PC-3 (cell line): ENCODE measurements at regions not wholly inside any gene's neighbourhood (a gene's known extent, or its start where the extent isn't known, plus 50 kb on each side); places are given as distances from the start of the nearest gene placed in this dataset.

Experiments used
- ATAC-seq: fragments of 200-7000 bp; cut with Tn5 transposase; 2 replicates; pipeline ENCODE4 v1.9.1; 2020; ENCODE audit warnings: mild to moderate bottlenecking, moderate library complexity
- BruUV-seq: library from RNA; stranded (reverse); fragments of 400-500 nt; replicated peaks from 2 replicates; lab custom pipeline; 2021; lab: Mats Ljungman, UMichigan
- CTCF ChIA-PET: fragments of 300-600 bp; sonication (Branson Sonifier 250); formaldehyde crosslinking; loops from one replicate; lab custom pipeline; 2022; ENCODE audit warnings: antibody characterized with exemption; lab: Charles Lee
- POLR2A ChIA-PET: fragments of 300-600 bp; sonication (Branson Sonifier 250); formaldehyde crosslinking; loops from one replicate; lab custom pipeline; 2022; ENCODE audit warnings: antibody characterized with exemption; ENCODE audit not compliant: unreplicated experiment; lab: Charles Lee
- DNase-seq: peaks from one replicate; pipeline ENCODE4 v3.0.0-alpha.2; 2015
- H2AFZ ChIP-seq: fragments of 300-600 bp; sonication (generic); 2 replicates; pipeline ENCODE4 v1.6.0; 2016; ENCODE audit warnings: antibody characterized with exemption, low read length
- H3F3A ChIP-seq: fragments of 300-600 bp; sonication (generic); one replicate; pipeline ENCODE4 v1.6.0; 2017; ENCODE audit warnings: antibody characterized with exemption, low read length, control low read depth, mild to moderate bottlenecking; ENCODE audit not compliant: unreplicated experiment
- H3K27ac ChIP-seq: fragments of 300-600 bp; sonication (generic); 2 replicates; pipeline ENCODE4 v1.5.1; 2016; ENCODE audit warnings: mild to moderate bottlenecking, low read length
- H3K27me3 ChIP-seq: fragments of 300-600 bp; sonication (generic); 2 replicates; pipeline ENCODE4 v1.6.1; 2016; ENCODE audit warnings: low read length, mixed read lengths
- H3K36me3 ChIP-seq: fragments of 300-600 bp; sonication (generic); 2 replicates; pipeline ENCODE4 v1.6.1; 2016; ENCODE audit warnings: low read depth, mixed run types, low read length, mixed read lengths
- H3K4me1 ChIP-seq: fragments of 300-600 bp; sonication (generic); 2 replicates; pipeline ENCODE4 v1.5.1; 2016; ENCODE audit warnings: low read length; ENCODE audit not compliant: insufficient read depth
- H3K4me2 ChIP-seq: fragments of 300-600 bp; sonication (generic); 2 replicates; pipeline ENCODE4 v1.6.0; 2016; ENCODE audit warnings: low read length
- H3K4me3 ChIP-seq: fragments of 300-600 bp; sonication (generic); 2 replicates; pipeline ENCODE4 v1.5.1; 2016; ENCODE audit warnings: mild to moderate bottlenecking, low read length, mixed read lengths
- H3K79me2 ChIP-seq: fragments of 300-600 bp; sonication (generic); 2 replicates; pipeline ENCODE4 v1.6.1; 2017; ENCODE audit warnings: low read length, mixed read lengths
- H3K9ac ChIP-seq: fragments of 300-600 bp; sonication (generic); 2 replicates; pipeline ENCODE4 v1.6.0; 2016; ENCODE audit warnings: mild to moderate bottlenecking, low read length
- H3K9me2 ChIP-seq: fragments of 300-600 bp; sonication (generic); replicated peaks from 2 replicates; pipeline ENCODE4 v1.6.1; 2016; ENCODE audit warnings: mixed run types, low read length, mixed read lengths
- H3K9me3 ChIP-seq: fragments of 300-600 bp; sonication (generic); 2 replicates; pipeline ENCODE4 v1.6.1; 2016; ENCODE audit warnings: low read length, mixed read lengths
- H4K20me1 ChIP-seq: fragments of 300-600 bp; sonication (generic); 2 replicates; pipeline ENCODE4 v1.6.1; 2016; ENCODE audit warnings: low read length, mixed read lengths
- CTCF ChIP-seq: fragments of 300-600 bp; sonication (generic); conservative IDR thresholded peaks from 2 replicates; pipeline ENCODE4 v1.5.1; 2017; ENCODE audit warnings: antibody characterized with exemption, low read depth, mild to moderate bottlenecking, low read length
- EZH2 ChIP-seq: fragments of 300-600 bp; sonication (generic); IDR thresholded peaks from one replicate; pipeline ENCODE4 v1.6.1; 2017; ENCODE audit warnings: antibody characterized with exemption, mild to moderate bottlenecking, low read length; ENCODE audit not compliant: unreplicated experiment
- EZH2phosphoT487 ChIP-seq: fragments of 300-600 bp; sonication (generic); IDR thresholded peaks from 2 replicates; pipeline ENCODE4 v1.6.1; 2018; ENCODE audit warnings: mild to moderate bottlenecking, antibody characterized with exemption, low read length, borderline replicate concordance
- intact Hi-C: fragments of 100-400 bp; cut with micrococcal nuclease; formaldehyde crosslinking; loops from 2 replicates; pipeline ENCODE4 v1.9.0; 2023

GRCh38 chr7:115094163-115094562 is 172.3 kb downstream of the MDFIC start:
- no TSS peak for BruUV-seq
- no peaks in the 10 kb centered on the region for H3K27me3 ChIP-seq
- no peaks in the 10 kb centered on the region for H3K79me2 ChIP-seq
- H3K9ac ChIP-seq = no peak overlapping the region; the same call in 1 of the 2 replicates
- peak overlapping the region; percentile 43; the same call in 1 of the 2 replicates for H2AFZ ChIP-seq
- H3K4me3 ChIP-seq = no peak overlapping the region
- H3K27ac ChIP-seq = peak overlapping the region; percentile 45
- no peaks in the 10 kb centered on the region for H3F3A ChIP-seq
- no peak for TF ChIP-seq CTCF
- TF ChIP-seq EZH2 = no peak
- no peak for TF ChIP-seq EZH2phosphoT487
- ATAC-seq (peak; percentile 68), DNase-seq (peak; percentile 60)
- no peaks in the 10 kb centered on the region for H3K36me3 ChIP-seq
- H3K9me2 ChIP-seq = no peaks in the 10 kb centered on the region
- ChIA-PET CTCF (no interaction called here), POLR2A (no interaction called here)
- intact Hi-C loops = no loop called here
- H3K4me2 ChIP-seq = peak overlapping the region; percentile 35; the same call in 1 of the 2 replicates
- H4K20me1 ChIP-seq = no peaks in the 10 kb centered on the region
- no peaks in the 10 kb centered on the region for H3K9me3 ChIP-seq
- H3K4me1 ChIP-seq = peaks cover 32% of the 10 kb centered on the region

GRCh38 chr7:115088893-115089292 is 167.0 kb downstream of the MDFIC start:
- Histone ChIP-seq H3K36me3 (no peaks in the 10 kb centered on the region), H4K20me1 (no peaks in the 10 kb centered on the region), H3K9me3 (no peaks in the 10 kb centered on the region), H3K4me3 (no peak overlapping the region), H3K9ac (no peak overlapping the region), H3F3A (no peaks in the 10 kb centered on the region), H3K4me2 (no peak overlapping the region), H3K9me2 (no peaks in the 10 kb centered on the region), H3K27ac (no peak overlapping the region), H3K79me2 (no peaks in the 10 kb centered on the region), H2AFZ (no peak overlapping the region), H3K4me1 (peaks cover 37% of the 10 kb centered on the region), H3K27me3 (no peaks in the 10 kb centered on the region)
- BruUV-seq = no TSS peak
- no peak for ATAC-seq
- intact Hi-C loops = loop anchor here (5.0 kb wide), 3 partner anchors 58 to 157 kb away; no protein-coding TSS in a partner anchor
- DNase-seq = no peak
- ChIA-PET POLR2A (no interaction called here), CTCF (no interaction called here)
- no peak for TF ChIP-seq EZH2phosphoT487
- no peak for TF ChIP-seq EZH2
- no peak for TF ChIP-seq CTCF

- no TSS peak for BruUV-seq
- H3K36me3 ChIP-seq = no peaks in the 10 kb centered on the region
- ChIA-PET POLR2A (interaction anchor here (0.6 to 0.7 kb wide), 2 partner anchors 184 to 613 kb away, joined by 3 to 5 read pairs; no protein-coding TSS in a partner anchor), CTCF (no interaction called here)
- intact Hi-C loops = loop anchor here (5.0 kb wide), 3 partner anchors 60 to 155 kb away; no protein-coding TSS in a partner anchor
- no peaks in the 10 kb centered on the region for H3K9me3 ChIP-seq
- peaks cover 33% of the 10 kb centered on the region for H3K4me1 ChIP-seq
- peak overlapping the region; percentile 67 for H3K4me2 ChIP-seq
- no peak overlapping the region for H2AFZ ChIP-seq
- H3F3A ChIP-seq = no peaks in the 10 kb centered on the region
- no peak overlapping the region for H3K9ac ChIP-seq
- ATAC-seq (peak; percentile 86), DNase-seq (peak; percentile 88)
- no peaks in the 10 kb centered on the region for H4K20me1 ChIP-seq
- no peaks in the 10 kb centered on the region for H3K79me2 ChIP-seq
- 0 out of 2 replicates have a peak overlapping the region, but pooled peaks have one; percentile 14 for H3K4me3 ChIP-seq
- H3K27me3 ChIP-seq = no peaks in the 10 kb centered on the region
- no peak for TF ChIP-seq CTCF
- no peak for TF ChIP-seq EZH2phosphoT487
- no peak for TF ChIP-seq EZH2
- no peaks in the 10 kb centered on the region for H3K9me2 ChIP-seq
- no peak overlapping the region for H3K27ac ChIP-seq
Measured at GRCh38 chr7:115087437-115087836, 165.5 kb downstream of the MDFIC start.
